ENCODE measurements at regions not wholly inside any gene's neighbourhood (a gene's known extent, or its start where the extent isn't known, plus 50 kb on each side); places are given as distances from the start of the nearest gene placed in this dataset.

DNA sequence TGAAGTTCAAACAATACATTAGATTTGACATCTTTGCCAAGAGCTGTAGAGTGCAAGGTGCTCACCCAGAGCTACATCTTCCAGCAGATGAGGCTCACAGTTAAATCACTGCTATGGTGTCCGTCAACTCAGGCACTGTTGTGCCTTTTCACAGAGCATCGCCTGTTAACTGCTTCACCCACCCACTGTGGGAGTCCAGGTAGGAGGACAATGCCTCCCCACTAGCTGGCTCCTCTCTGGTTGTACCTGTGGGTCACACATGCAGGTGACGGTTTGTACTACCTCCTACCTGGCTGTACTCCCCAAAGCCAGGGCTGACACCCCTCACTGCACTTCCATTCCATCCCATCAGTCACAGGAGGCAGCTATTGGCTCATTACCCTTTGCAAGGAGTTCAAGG, 84.6 kb upstream of the TOP3B start:
- intact Hi-C loops (cut with micrococcal nuclease; ENCODE audit: unreplicated experiment), result no loop called here
- Histone ChIP-seq H3K36me3 (ENCODE audit: insufficient read depth, low read length, poor library complexity, severe bottlenecking) (no peaks in the 10 kb centered on the region), H3K4me3 (ENCODE audit: low read depth, low read length, poor library complexity, severe bottlenecking) (no peak overlapping the region), H3K4me1 (ENCODE audit: insufficient read depth, low read length, poor library complexity, severe bottlenecking) (no peaks in the 10 kb centered on the region), H3K27ac (ENCODE audit: low read depth, low read length, poor library complexity, severe bottlenecking) (no peak overlapping the region), H3K27me3 (replicated peaks; ENCODE audit: insufficient read depth, low read depth, low read length, poor library complexity) (no peaks in the 10 kb centered on the region), H3K9me3 (ENCODE audit: low read depth, low read length, poor library complexity, severe bottlenecking) (no peaks in the 10 kb centered on the region)
- ChIA-PET POLR2A (ENCODE audit: low non-redundant PET) (no interaction called here), CTCF (no interaction called here)
- TF ChIP-seq, protein P1, sequence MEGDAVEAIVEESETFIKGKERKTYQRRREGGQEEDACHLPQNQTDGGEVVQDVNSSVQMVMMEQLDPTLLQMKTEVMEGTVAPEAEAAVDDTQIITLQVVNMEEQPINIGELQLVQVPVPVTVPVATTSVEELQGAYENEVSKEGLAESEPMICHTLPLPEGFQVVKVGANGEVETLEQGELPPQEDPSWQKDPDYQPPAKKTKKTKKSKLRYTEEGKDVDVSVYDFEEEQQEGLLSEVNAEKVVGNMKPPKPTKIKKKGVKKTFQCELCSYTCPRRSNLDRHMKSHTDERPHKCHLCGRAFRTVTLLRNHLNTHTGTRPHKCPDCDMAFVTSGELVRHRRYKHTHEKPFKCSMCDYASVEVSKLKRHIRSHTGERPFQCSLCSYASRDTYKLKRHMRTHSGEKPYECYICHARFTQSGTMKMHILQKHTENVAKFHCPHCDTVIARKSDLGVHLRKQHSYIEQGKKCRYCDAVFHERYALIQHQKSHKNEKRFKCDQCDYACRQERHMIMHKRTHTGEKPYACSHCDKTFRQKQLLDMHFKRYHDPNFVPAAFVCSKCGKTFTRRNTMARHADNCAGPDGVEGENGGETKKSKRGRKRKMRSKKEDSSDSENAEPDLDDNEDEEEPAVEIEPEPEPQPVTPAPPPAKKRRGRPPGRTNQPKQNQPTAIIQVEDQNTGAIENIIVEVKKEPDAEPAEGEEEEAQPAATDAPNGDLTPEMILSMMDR (conservative IDR thresholded peaks at IDR 0.05; ENCODE audit: low read depth, low read length), result no peak
- no peak for DNase-seq (ENCODE audit: low spot score)
- no TSS peak for BruUV-seq (replicated peaks)

- H3K27ac ChIP-seq (ENCODE audit: low read depth, low read length, poor library complexity, severe bottlenecking), result no peak overlapping the region
- no peaks in the 10 kb centered on the region for H3K36me3 ChIP-seq (ENCODE audit: insufficient read depth, low read length, poor library complexity, severe bottlenecking)
- TF ChIP-seq, protein P1 (conservative IDR thresholded peaks at IDR 0.05; ENCODE audit: low read depth, low read length), result no peak
- no peak for TF ChIP-seq EZH2 (IDR thresholded peaks at IDR 0.05; ENCODE audit: borderline replicate concordance, low read depth, low read length, poor library complexity, severe bottlenecking)
- intact Hi-C loops (cut with micrococcal nuclease; ENCODE audit: unreplicated experiment), result no loop called here
- ChIA-PET POLR2A (ENCODE audit: low non-redundant PET) (no interaction called here), CTCF (no interaction called here)
- no peak for DNase-seq (ENCODE audit: low spot score)
- H3K9me3 ChIP-seq (ENCODE audit: low read depth, low read length, poor library complexity, severe bottlenecking), result no peaks in the 10 kb centered on the region
- H3K4me3 ChIP-seq (ENCODE audit: low read depth, low read length, poor library complexity, severe bottlenecking), result no peak overlapping the region
- peaks cover 3% of the 10 kb centered on the region for H3K27me3 ChIP-seq (replicated peaks; ENCODE audit: insufficient read depth, low read depth, low read length, poor library complexity)
- H3K4me1 ChIP-seq (ENCODE audit: insufficient read depth, low read length, poor library complexity, severe bottlenecking), result no peaks in the 10 kb centered on the region
- no TSS peak for BruUV-seq (replicated peaks)
Observed at GRCh38 chr22:22064580-22064979, 82.0 kb upstream of the TOP3B start.

GRCh38 chr22:22062306-22062793, 79.8 kb upstream of the TOP3B start:
- CTCF ChIA-PET, result no interaction called here
- BruUV-seq (replicated peaks), result no TSS peak
- H3K4me1 ChIP-seq (ENCODE audit: insufficient read depth, low read length, poor library complexity, severe bottlenecking), result no peaks in the 10 kb centered on the region

More at GRCh38 chr22:22062306-22062793, 79.8 kb upstream of the TOP3B start:
- TF ChIP-seq EZH2 (IDR thresholded peaks at IDR 0.05; ENCODE audit: borderline replicate concordance, low read depth, low read length, poor library complexity, severe bottlenecking), result no peak
- TF ChIP-seq, protein P1 (conservative IDR thresholded peaks at IDR 0.05; ENCODE audit: low read depth, low read length), result no peak
- Histone ChIP-seq H3K9me3 (ENCODE audit: low read depth, low read length, poor library complexity, severe bottlenecking) (no peaks in the 10 kb centered on the region), H3K27ac (ENCODE audit: low read depth, low read length, poor library complexity, severe bottlenecking) (no peak overlapping the region), H3K4me3 (ENCODE audit: low read depth, low read length, poor library complexity, severe bottlenecking) (no peak overlapping the region), H3K27me3 (replicated peaks; ENCODE audit: insufficient read depth, low read depth, low read length, poor library complexity) (peaks cover 19% of the 10 kb centered on the region), H3K36me3 (ENCODE audit: insufficient read depth, low read length, poor library complexity, severe bottlenecking) (no peaks in the 10 kb centered on the region)
- POLR2A ChIA-PET (ENCODE audit: low non-redundant PET), result no interaction called here
- intact Hi-C loops (cut with micrococcal nuclease; ENCODE audit: unreplicated experiment), result no loop called here
- no peak for DNase-seq (ENCODE audit: low spot score)

Data from A673 (cell line).